Astrocyte (in vitro differentiated cells and primary cell): ENCODE measurements at regions not wholly inside any gene's neighbourhood (a gene's known extent, or its start where the extent isn't known, plus 50 kb on each side); places are given as distances from the start of the nearest gene placed in this dataset.

ENCODE experiments used
- DNase-seq: peaks from one replicate; pipeline ENCODE4 v3.0.0-alpha.2; 2010; ENCODE audit warnings: low read depth
- FAIRE-seq: peaks from 2 replicates; lab custom pipeline; 2011; peaks lifted over from hg19 to GRCh38; lab: Jason Lieb, UNC
- H2AFZ ChIP-seq: 2 replicates; pipeline ENCODE4 v1.6.0; 2012; ENCODE audit warnings: low read depth, low read length, inconsistent platforms
- H3K27ac ChIP-seq: 2 replicates; pipeline ENCODE4 v1.5.1; 2011; ENCODE audit warnings: low read depth, low read length, inconsistent platforms
- H3K27me3 ChIP-seq: 2 replicates; pipeline ENCODE4 v1.6.0; 2011; ENCODE audit warnings: low read length, inconsistent platforms; ENCODE audit not compliant: insufficient read depth
- H3K36me3 ChIP-seq: 2 replicates; pipeline ENCODE4 v1.5.1; 2011; ENCODE audit warnings: low read length, inconsistent platforms; ENCODE audit not compliant: insufficient read depth
- H3K4me1 ChIP-seq: 2 replicates; pipeline ENCODE4 v1.5.1; 2011; ENCODE audit warnings: low read length, inconsistent platforms; ENCODE audit not compliant: insufficient read depth
- H3K4me2 ChIP-seq: 2 replicates; pipeline ENCODE4 v1.6.0; 2012; ENCODE audit warnings: low read length, inconsistent platforms
- H3K4me3 ChIP-seq: 2 replicates; pipeline ENCODE4 v1.5.1; 2011; ENCODE audit warnings: low read depth, mild to moderate bottlenecking, low read length, inconsistent platforms; ENCODE audit not compliant: insufficient read depth
- H3K79me2 ChIP-seq: 2 replicates; pipeline ENCODE4 v1.6.0; 2012; ENCODE audit warnings: mild to moderate bottlenecking, low read length, inconsistent platforms; ENCODE audit not compliant: insufficient read depth
- H3K9ac ChIP-seq: 2 replicates; pipeline ENCODE4 v1.6.0; 2012; ENCODE audit warnings: mild to moderate bottlenecking, low read length, inconsistent platforms
- H3K9me3 ChIP-seq: 2 replicates; pipeline ENCODE4 v1.5.1; 2012; ENCODE audit warnings: low read depth, mild to moderate bottlenecking, low read length, inconsistent platforms; ENCODE audit not compliant: insufficient read depth
- H4K20me1 ChIP-seq: 2 replicates; pipeline ENCODE4 v1.6.0; 2012; ENCODE audit warnings: low read length, inconsistent platforms; ENCODE audit not compliant: insufficient read depth
- H3K27ac Mint-ChIP-seq: one replicate; pipeline ENCODE4 v1.8.0; 2021; ENCODE audit warnings: mild to moderate bottlenecking, mixed read lengths; ENCODE audit not compliant: unreplicated experiment
- H3K27me3 Mint-ChIP-seq: one replicate; pipeline ENCODE4 v1.8.0; 2021; ENCODE audit warnings: low read depth, mixed read lengths; ENCODE audit not compliant: unreplicated experiment
- H3K36me3 Mint-ChIP-seq: one replicate; pipeline ENCODE4 v1.8.0; 2021; ENCODE audit warnings: low read depth, mixed read lengths; ENCODE audit not compliant: unreplicated experiment
- H3K4me1 Mint-ChIP-seq: one replicate; pipeline ENCODE4 v1.8.0; 2021; ENCODE audit warnings: low read depth, mixed read lengths; ENCODE audit not compliant: unreplicated experiment
- H3K4me3 Mint-ChIP-seq: one replicate; pipeline ENCODE4 v1.8.0; 2021; ENCODE audit warnings: mild to moderate bottlenecking, moderate library complexity, mixed read lengths; ENCODE audit not compliant: unreplicated experiment
- H3K9me3 Mint-ChIP-seq: one replicate; pipeline ENCODE4 v1.8.0; 2021; ENCODE audit warnings: mild to moderate bottlenecking, mixed read lengths; ENCODE audit not compliant: unreplicated experiment
- CTCF ChIP-seq: IDR thresholded peaks from 2 replicates; pipeline ENCODE4 v1.5.1; 2011; ENCODE audit warnings: low read depth, mild to moderate bottlenecking, inconsistent platforms, low read length, moderate library complexity; ENCODE audit not compliant: insufficient read depth
- EZH2 ChIP-seq: IDR thresholded peaks from 2 replicates; pipeline ENCODE4 v1.6.1; 2012; ENCODE audit warnings: mild to moderate bottlenecking, low read length, inconsistent platforms; ENCODE audit not compliant: insufficient read depth

DNA sequence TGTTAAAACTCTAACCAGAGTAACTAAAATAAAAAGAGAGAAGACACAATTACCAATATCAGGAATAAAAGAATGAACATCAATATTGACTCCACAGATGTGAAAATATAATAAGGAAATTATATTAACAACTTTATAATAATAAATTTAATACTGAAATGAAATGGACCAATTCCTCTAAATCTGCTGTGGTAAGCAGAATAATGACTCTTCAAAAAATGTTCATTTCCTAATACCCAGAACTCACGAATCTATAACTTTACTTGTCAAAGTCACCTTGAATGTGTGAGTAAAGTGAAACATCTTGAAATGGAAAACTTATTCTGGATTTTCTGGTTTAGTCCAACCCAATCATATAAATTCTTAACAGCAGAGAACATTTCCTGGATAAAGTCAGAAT, 1391.1 kb downstream of the FAM133A start:
- DNase-seq (no peak), FAIRE-seq (no peak)
- no peak overlapping the region for H3K4me3 ChIP-seq
- H3K9ac ChIP-seq = no peak overlapping the region
- H3K4me1 ChIP-seq = peaks cover 5% of the 10 kb centered on the region
- no peaks in the 10 kb centered on the region for H3K36me3 ChIP-seq
- H3K79me2 ChIP-seq = no peaks in the 10 kb centered on the region
- no peaks in the 10 kb centered on the region for H4K20me1 ChIP-seq
- no peak for TF ChIP-seq EZH2
- no peak for TF ChIP-seq CTCF
- Mint-ChIP-seq H3K4me1 (peaks cover 17% of the 10 kb centered on the region), H3K27ac (no peak overlapping the region), H3K9me3 (no peaks in the 10 kb centered on the region), H3K4me3 (no peak overlapping the region), H3K27me3 (no peaks in the 10 kb centered on the region), H3K36me3 (no peaks in the 10 kb centered on the region)
- no peak overlapping the region for H2AFZ ChIP-seq
- no peak overlapping the region for H3K4me2 ChIP-seq
- H3K9me3 ChIP-seq = no peaks in the 10 kb centered on the region
- no peak overlapping the region for H3K27ac ChIP-seq
- H3K27me3 ChIP-seq = no peaks in the 10 kb centered on the region

- Histone ChIP-seq H4K20me1 (no peaks in the 10 kb centered on the region), H3K9me3 (no peaks in the 10 kb centered on the region), H3K4me3 (no peak overlapping the region), H3K9ac (no peak overlapping the region), H2AFZ (no peak overlapping the region), H3K36me3 (no peaks in the 10 kb centered on the region), H3K4me1 (no peaks in the 10 kb centered on the region), H3K27me3 (no peaks in the 10 kb centered on the region), H3K79me2 (no peaks in the 10 kb centered on the region), H3K27ac (no peak overlapping the region), H3K4me2 (no peak overlapping the region)
- no peaks in the 10 kb centered on the region for H3K36me3 Mint-ChIP-seq
- H3K27me3 Mint-ChIP-seq = no peaks in the 10 kb centered on the region
- H3K27ac Mint-ChIP-seq = no peak overlapping the region
- peaks cover under 1% of the 10 kb centered on the region for H3K4me1 Mint-ChIP-seq
- H3K4me3 Mint-ChIP-seq = no peak overlapping the region
- no peak for FAIRE-seq
- TF ChIP-seq EZH2 = no peak
- peak; percentile 12 for TF ChIP-seq CTCF
- no peak for DNase-seq
- no peaks in the 10 kb centered on the region for H3K9me3 Mint-ChIP-seq
Observed at GRCh38 chrX:95071052-95071451, 1397.0 kb downstream of the FAM133A start.

- H3K27ac Mint-ChIP-seq = no peak overlapping the region
- FAIRE-seq = peak; percentile 62
- H3K9ac ChIP-seq = no peak overlapping the region
- H4K20me1 ChIP-seq = no peaks in the 10 kb centered on the region
- no peaks in the 10 kb centered on the region for H3K36me3 Mint-ChIP-seq
- H3K79me2 ChIP-seq = no peaks in the 10 kb centered on the region
- H3K27me3 ChIP-seq = no peaks in the 10 kb centered on the region
- no peak overlapping the region for H3K4me2 ChIP-seq
- no peak overlapping the region for H3K4me3 Mint-ChIP-seq
- no peaks in the 10 kb centered on the region for H3K36me3 ChIP-seq
- H2AFZ ChIP-seq = no peak overlapping the region
- H3K4me1 Mint-ChIP-seq = no peaks in the 10 kb centered on the region
- H3K4me3 ChIP-seq = no peak overlapping the region
- no peaks in the 10 kb centered on the region for H3K27me3 Mint-ChIP-seq
- no peak for DNase-seq
- no peaks in the 10 kb centered on the region for H3K9me3 ChIP-seq
- H3K9me3 Mint-ChIP-seq = no peaks in the 10 kb centered on the region
- no peaks in the 10 kb centered on the region for H3K4me1 ChIP-seq
- no peak overlapping the region for H3K27ac ChIP-seq
- TF ChIP-seq CTCF (no peak), EZH2 (no peak)
Observed at GRCh38 chrX:95071621-95072020, 1397.6 kb downstream of the FAM133A start.
